OCI-LY7 (cell line): ENCODE measurements at regions not wholly inside any gene's neighbourhood (a gene's known extent, or its start where the extent isn't known, plus 50 kb on each side); places are given as distances from the start of the nearest gene placed in this dataset.
"Not testable (repeated sequence)": the region's sequence is repeated elsewhere in the genome, so short reads cannot be mapped to it uniquely, and the experiment has no call there.

Experiments
- BruUV-seq: library from RNA; stranded (reverse); fragments of 400-500 nt; replicated peaks from 2 replicates; lab custom pipeline; 2021; lab: Mats Ljungman, UMichigan
- CTCF ChIA-PET: fragments of 300-600 bp; sonication (Branson Sonifier 250); formaldehyde crosslinking; loops from one replicate; lab custom pipeline; 2022; ENCODE audit warnings: antibody characterized with exemption; ENCODE audit not compliant: unreplicated experiment; lab: Charles Lee
- POLR2A ChIA-PET: fragments of 300-600 bp; sonication (Branson Sonifier 250); formaldehyde crosslinking; loops from one replicate; lab custom pipeline; 2022; ENCODE audit warnings: antibody characterized with exemption; lab: Charles Lee
- DNase-seq: peaks from one replicate; pipeline ENCODE4 v3.0.0-alpha.2; 2015; ENCODE audit warnings: low spot score
- H2AFZ ChIP-seq: fragments of 200-600 bp; sonication (generic), shearing (Covaris generic); 2 replicates; pipeline ENCODE4 v1.6.1; 2014; ENCODE audit warnings: mild to moderate bottlenecking, antibody characterized with exemption, low read length, moderate library complexity
- H3K27ac ChIP-seq: fragments of 200-600 bp; sonication (generic); 2 replicates; pipeline ENCODE4 v1.5.1; 2014; ENCODE audit warnings: mixed run types, low read depth, mild to moderate bottlenecking, moderate library complexity, low read length, inconsistent platforms; ENCODE audit not compliant: poor library complexity, severe bottlenecking
- H3K36me3 ChIP-seq: fragments of 200-600 bp; sonication (generic); 2 replicates; pipeline ENCODE4 v1.6.1; 2014; ENCODE audit warnings: mild to moderate bottlenecking, antibody characterized with exemption, low read length, moderate library complexity, mixed read lengths; ENCODE audit not compliant: insufficient read depth
- H3K4me1 ChIP-seq: fragments of 200-600 bp; sonication (generic); 2 replicates; pipeline ENCODE4 v1.5.1; 2014; ENCODE audit warnings: mild to moderate bottlenecking, low read length; ENCODE audit not compliant: insufficient read depth, poor library complexity, severe bottlenecking
- H3K4me2 ChIP-seq: fragments of 200-600 bp; sonication (generic); 2 replicates; pipeline ENCODE4 v1.6.1; 2014; ENCODE audit warnings: mild to moderate bottlenecking, low read length
- H3K4me3 ChIP-seq: fragments of 200-600 bp; sonication (generic); 2 replicates; pipeline ENCODE4 v1.5.1; 2014; ENCODE audit warnings: mild to moderate bottlenecking, low read depth, low read length; ENCODE audit not compliant: poor library complexity, severe bottlenecking
- H3K79me2 ChIP-seq: fragments of 200-600 bp; sonication (generic); 2 replicates; pipeline ENCODE4 v1.6.1; 2016; ENCODE audit warnings: low read depth, mild to moderate bottlenecking, low read length, moderate library complexity, mixed read lengths; ENCODE audit not compliant: insufficient read depth
- H3K9me2 ChIP-seq: fragments of 200-600 bp; sonication (generic); 2 replicates; pipeline ENCODE4 v1.6.1; 2016; ENCODE audit warnings: mild to moderate bottlenecking, low read length, mixed read lengths; ENCODE audit not compliant: insufficient read depth
- H3K9me3 ChIP-seq: fragments of 200-600 bp; sonication (generic); 2 replicates; pipeline ENCODE4 v1.6.1; 2014; ENCODE audit warnings: mild to moderate bottlenecking, mixed run types, low read length, mixed read lengths
- H4K20me1 ChIP-seq: fragments of 200-600 bp; sonication (generic); 2 replicates; pipeline ENCODE4 v1.6.1; 2014; ENCODE audit warnings: mild to moderate bottlenecking, antibody characterized with exemption, low read length, moderate library complexity, mixed read lengths; ENCODE audit not compliant: insufficient read depth
- CTCF ChIP-seq: fragments of 200-600 bp; sonication (generic); conservative IDR thresholded peaks from 2 replicates; pipeline ENCODE4 v1.5.1; 2014; ENCODE audit warnings: mild to moderate bottlenecking, antibody characterized with exemption, low read length, moderate library complexity, mixed read lengths
- EZH2phosphoT487 ChIP-seq: fragments of 200-600 bp; sonication (generic); IDR thresholded peaks from 2 replicates; pipeline ENCODE4 v1.6.1; 2018; ENCODE audit warnings: low read depth, borderline replicate concordance, mild to moderate bottlenecking, mixed run types, antibody characterized with exemption, low read length, moderate library complexity, mixed read lengths
- intact Hi-C: fragments of 100-400 bp; cut with micrococcal nuclease; formaldehyde crosslinking; loops from one replicate; pipeline ENCODE4 v1.10.0; 2022; ENCODE audit not compliant: unreplicated experiment

GRCh38 chr17:63041722-63042121 is 75.7 kb downstream of the TANC2 start:
- Histone ChIP-seq H3K79me2 (no peaks in the 10 kb centered on the region), H3K4me1 (no peaks in the 10 kb centered on the region), H4K20me1 (no peaks in the 10 kb centered on the region), H3K27ac (no peak overlapping the region), H3K9me3 (no peaks in the 10 kb centered on the region), H3K9me2 (no peaks in the 10 kb centered on the region), H3K4me3 (no peak overlapping the region), H3K36me3 (no peaks in the 10 kb centered on the region), H3K4me2 (no peak overlapping the region), H2AFZ (no peak overlapping the region)
- CTCF ChIA-PET = no interaction called here
- no TSS peak for BruUV-seq
- TF ChIP-seq EZH2phosphoT487 (no peak), CTCF (no peak)
- intact Hi-C loops = no loop called here
- POLR2A ChIA-PET = interaction anchor here (0.7 kb wide), 1 partner anchor 1171 kb away, joined by 3 read pairs; no protein-coding TSS in a partner anchor
- DNase-seq = no peak

GRCh38 chr17:63042256-63042812 is 76.3 kb downstream of the TANC2 start:
- POLR2A ChIA-PET = no interaction called here
- Histone ChIP-seq H3K4me3 (no peak overlapping the region), H3K4me1 (no peaks in the 10 kb centered on the region), H3K4me2 (no peak overlapping the region), H3K9me3 (no peaks in the 10 kb centered on the region), H4K20me1 (no peaks in the 10 kb centered on the region), H3K27ac (no peak overlapping the region), H3K9me2 (no peaks in the 10 kb centered on the region), H2AFZ (no peak overlapping the region), H3K79me2 (no peaks in the 10 kb centered on the region), H3K36me3 (no peaks in the 10 kb centered on the region)
- CTCF ChIA-PET = no interaction called here
- no TSS peak for BruUV-seq
- DNase-seq = no peak
- TF ChIP-seq CTCF (no peak), EZH2phosphoT487 (no peak)
- intact Hi-C loops = no loop called here

- CTCF ChIA-PET, intact Hi-C loops: not testable (repeated sequence)
These were observed 91.5 kb downstream of the TANC2 start for GRCh38 chr17:63057560-63057959.

More at GRCh38 chr17:63057560-63057959, 91.5 kb downstream of the TANC2 start:
- not testable (repeated sequence) for H3K4me2 ChIP-seq, H3K4me1 ChIP-seq, H3K27ac ChIP-seq, H3K9me3 ChIP-seq, H3K79me2 ChIP-seq, H3K4me3 ChIP-seq, H4K20me1 ChIP-seq, H3K36me3 ChIP-seq, DNase-seq, BruUV-seq, H3K9me2 ChIP-seq, H2AFZ ChIP-seq
- POLR2A ChIA-PET = interaction anchor here (1.1 kb wide), 1 partner anchor 11 kb away, joined by 3 read pairs; no protein-coding TSS in a partner anchor
